SK-N-SH (cell line): ENCODE measurements at regions not wholly inside any gene's neighbourhood (a gene's known extent, or its start where the extent isn't known, plus 50 kb on each side); places are given as distances from the start of the nearest gene placed in this dataset.
A peak's percentile ranks its signal among the peaks of the same experiment; 100 is the strongest.

Source experiments
- CTCF ChIA-PET: fragments of 300-600, 350-600 bp; formaldehyde crosslinking; extraction: SDS; loops from one replicate; lab custom pipeline; 2021; lab: Yijun Ruan, JAX
- POLR2A ChIA-PET: fragments of 350-600 bp; sonication (Branson Sonifier 250); formaldehyde crosslinking; extraction: SDS; loops from one replicate; lab custom pipeline; 2020; ENCODE audit warnings: antibody characterized with exemption, inconsistent platforms; lab: Yijun Ruan, JAX
- DNase-seq: peaks from one replicate; pipeline ENCODE4 v3.0.0; 2012
- H2AFZ ChIP-seq: fragments of 200-600 bp; sonication (generic); 2 replicates; pipeline ENCODE4 v1.8.1; 2016; ENCODE audit warnings: antibody characterized with exemption, mild to moderate bottlenecking, low read depth
- H3F3A ChIP-seq: fragments of 200-600 bp; sonication (generic); replicated peaks from 2 replicates; pipeline ENCODE3; 2016; ENCODE audit warnings: antibody characterized with exemption, mild to moderate bottlenecking; ENCODE audit not compliant: insufficient read depth
- H3K27ac ChIP-seq, 2 experiments: fragments of 200-500 bp in 1 of 2; fragments of 200-600 bp in 1 of 2; sonication (Bioruptor generic) in 1 of 2; sonication (generic), shearing (Covaris generic) in 1 of 2; 2 replicates each; pipeline versions ENCODE4 v1.5.1 to v1.6.1; 2014 to 2016; ENCODE audit warnings: low read depth in 2 of 2, inconsistent platforms in 1 of 2, low read length in 1 of 2, mild to moderate bottlenecking in 1 of 2, mixed read lengths in 1 of 2
- H3K27me3 ChIP-seq: fragments of 200-600 bp; sonication (generic), shearing (Covaris generic); 2 replicates; pipeline ENCODE4 v1.6.1; 2016; ENCODE audit warnings: mixed run types; ENCODE audit not compliant: insufficient read depth
- H3K36me3 ChIP-seq, 2 experiments: fragments of 200-500 bp in 1 of 2; fragments of 200-600 bp in 1 of 2; sonication (Bioruptor generic) in 1 of 2; sonication (generic) in 1 of 2; replicated peaks in 1 of 2; 2 replicates each; pipeline versions ENCODE3 to v1.5.1; 2014 to 2016; ENCODE audit warnings: low read length in 1 of 2, mild to moderate bottlenecking in 1 of 2; ENCODE audit not compliant: insufficient read depth in 2 of 2, control insufficient read depth in 1 of 2
- H3K4me1 ChIP-seq, 2 experiments: fragments of 200-500 bp in 1 of 2; fragments of 200-600 bp in 1 of 2; sonication (Bioruptor generic) in 1 of 2; sonication (generic), shearing (Covaris generic) in 1 of 2; 2 replicates each; pipeline versions ENCODE4 v1.5.1 to v1.6.1; 2014 to 2016; ENCODE audit warnings: low read depth in 1 of 2, low read length in 1 of 2, mixed run types in 1 of 2; ENCODE audit not compliant: insufficient read depth in 2 of 2, control insufficient read depth in 1 of 2
- H3K4me2 ChIP-seq: fragments of 200-600 bp; sonication (generic), shearing (Covaris generic); 2 replicates; pipeline ENCODE4 v1.6.1; 2017; ENCODE audit warnings: mixed run types
- H3K4me3 ChIP-seq, 2 experiments: fragments of 200-500 bp in 1 of 2; fragments of 200-600 bp in 1 of 2; sonication (Bioruptor generic) in 1 of 2; sonication (generic), shearing (Covaris generic) in 1 of 2; 2 replicates each; pipeline versions ENCODE4 v1.5.1 to v1.8.1; 2014 to 2016; ENCODE audit warnings: low read depth in 2 of 2, inconsistent platforms in 1 of 2, low read length in 1 of 2, mild to moderate bottlenecking in 1 of 2, mixed read lengths in 1 of 2, moderate library complexity in 1 of 2
- H3K79me2 ChIP-seq: fragments of 200-600 bp; sonication (generic); 2 replicates; pipeline ENCODE4 v1.8.1; 2017; ENCODE audit warnings: mild to moderate bottlenecking; ENCODE audit not compliant: insufficient read depth
- H3K9ac ChIP-seq: fragments of 200-600 bp; sonication (generic); 2 replicates; pipeline ENCODE4 v1.6.1; 2017; ENCODE audit warnings: mixed run types
- H3K9me2 ChIP-seq: fragments of 200-600 bp; sonication (generic); 2 replicates; pipeline ENCODE4 v1.6.1; 2017; ENCODE audit warnings: mixed run types
- H3K9me3 ChIP-seq: fragments of 200-600 bp; sonication (generic); 2 replicates; pipeline ENCODE4 v1.6.1; 2017; ENCODE audit warnings: mixed run types, mild to moderate bottlenecking, moderate library complexity
- H4K20me1 ChIP-seq: fragments of 200-600 bp; sonication (generic); 2 replicates; pipeline ENCODE4 v1.6.1; 2017; ENCODE audit warnings: mild to moderate bottlenecking, mixed run types; ENCODE audit not compliant: insufficient read depth
- CHD2 ChIP-seq: fragments of 150-350 bp; IDR thresholded peaks from 2 replicates; pipeline ENCODE4 v1.6.1; 2018; ENCODE audit warnings: low read length; ENCODE audit not compliant: partially characterized antibody
- ELF1 ChIP-seq: IDR thresholded peaks from 2 replicates; pipeline ENCODE4 v1.4.0; 2012
- FOSL2 ChIP-seq: IDR thresholded peaks from 2 replicates; pipeline ENCODE4 v1.4.0; 2012; ENCODE audit warnings: low read depth, mild to moderate bottlenecking, moderate library complexity, borderline replicate concordance
- GABPA ChIP-seq: IDR thresholded peaks from 2 replicates; pipeline ENCODE4 v1.4.0; 2012; ENCODE audit warnings: low read depth, mild to moderate bottlenecking
- GATA2 ChIP-seq: sonication (generic); formaldehyde crosslinking; IDR thresholded peaks from 2 replicates; pipeline ENCODE4 v1.5.0; 2020; ENCODE audit warnings: mild to moderate bottlenecking, missing genetic modification reagents
- MEF2A ChIP-seq: IDR thresholded peaks from 2 replicates; pipeline ENCODE4 v1.4.0; 2012; ENCODE audit warnings: low read depth, borderline replicate concordance
- NFIC ChIP-seq: IDR thresholded peaks from 2 replicates; pipeline ENCODE4 v1.4.0; 2012; ENCODE audit warnings: borderline replicate concordance
- RAD21 ChIP-seq: IDR thresholded peaks from 2 replicates; pipeline ENCODE4 v1.6.1; 2012; ENCODE audit warnings: mild to moderate bottlenecking, low read length
- SIN3A ChIP-seq: IDR thresholded peaks from 2 replicates; pipeline ENCODE4 v1.6.1; 2012; ENCODE audit warnings: low read depth, mild to moderate bottlenecking, low read length, moderate library complexity, borderline replicate concordance
- TAF1 ChIP-seq: IDR thresholded peaks from 2 replicates; pipeline ENCODE4 v1.6.1; 2012; ENCODE audit warnings: low read depth, mild to moderate bottlenecking, low read length, moderate library complexity, borderline replicate concordance
- TCF12 ChIP-seq: IDR thresholded peaks from 2 replicates; pipeline ENCODE4 v1.4.0; 2012
- TEAD4 ChIP-seq: IDR thresholded peaks from 2 replicates; pipeline ENCODE4 v1.4.0; 2012; ENCODE audit warnings: mild to moderate bottlenecking, borderline replicate concordance; ENCODE audit not compliant: insufficient read depth
- WGBS: methylation state at CpG from one replicate; pipeline ENCODE4 v1.1.6; 2017; ENCODE audit warnings: low lambda C conversion rate; 5-methylcytosine and 5-hydroxymethylcytosine counted together
- TF ChIP-seq, protein P1 (sequence below): fragments of 150-350 bp; IDR thresholded peaks from 2 replicates; pipeline ENCODE4 v1.6.1; 2016; ENCODE audit warnings: mild to moderate bottlenecking, low read depth, low read length
- TF ChIP-seq, protein P2 (sequence below): IDR thresholded peaks from 2 replicates; pipeline ENCODE4 v1.4.0; 2012; ENCODE audit warnings: low read depth, borderline replicate concordance
- TF ChIP-seq, protein P3 (sequence below): IDR thresholded peaks from 2 replicates; pipeline ENCODE4 v1.6.1; 2012; ENCODE audit warnings: mild to moderate bottlenecking, low read depth, low read length, moderate library complexity
- TF ChIP-seq, protein P4 (sequence below): IDR thresholded peaks from 2 replicates; pipeline ENCODE4; 2012
- TF ChIP-seq, protein P5 (sequence below): IDR thresholded peaks from 2 replicates; pipeline ENCODE4 v1.4.0; 2012; ENCODE audit warnings: low read depth

DNA sequence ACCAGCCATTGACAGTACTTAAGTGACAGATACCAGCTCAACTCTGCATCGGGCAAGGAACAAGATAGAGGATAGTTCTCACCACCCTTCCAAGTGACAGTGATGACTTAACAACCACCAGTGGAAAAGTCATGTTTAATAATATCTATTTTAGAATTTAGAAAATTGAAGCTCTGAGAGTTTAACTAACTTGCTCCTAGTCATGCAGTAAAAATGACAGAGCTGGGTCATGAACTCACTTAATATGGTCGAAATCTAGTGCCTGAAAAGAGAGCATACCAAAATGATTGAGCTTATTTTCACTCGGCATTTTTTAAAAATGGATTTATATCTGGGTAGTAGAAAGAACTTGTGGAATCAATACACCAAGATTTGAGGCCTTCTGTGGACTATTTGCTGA lies 367.8 kb upstream of the IGFBP3 start:
- H3K27ac ChIP-seq, result no peak overlapping the region
- H3K9ac ChIP-seq, result no peak overlapping the region
- TF ChIP-seq TAF1, result no peak
- TF ChIP-seq TEAD4, result no peak
- TF ChIP-seq, protein P1, sequence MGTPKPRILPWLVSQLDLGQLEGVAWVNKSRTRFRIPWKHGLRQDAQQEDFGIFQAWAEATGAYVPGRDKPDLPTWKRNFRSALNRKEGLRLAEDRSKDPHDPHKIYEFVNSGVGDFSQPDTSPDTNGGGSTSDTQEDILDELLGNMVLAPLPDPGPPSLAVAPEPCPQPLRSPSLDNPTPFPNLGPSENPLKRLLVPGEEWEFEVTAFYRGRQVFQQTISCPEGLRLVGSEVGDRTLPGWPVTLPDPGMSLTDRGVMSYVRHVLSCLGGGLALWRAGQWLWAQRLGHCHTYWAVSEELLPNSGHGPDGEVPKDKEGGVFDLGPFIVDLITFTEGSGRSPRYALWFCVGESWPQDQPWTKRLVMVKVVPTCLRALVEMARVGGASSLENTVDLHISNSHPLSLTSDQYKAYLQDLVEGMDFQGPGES, result no peak
- TF ChIP-seq, protein P2, sequence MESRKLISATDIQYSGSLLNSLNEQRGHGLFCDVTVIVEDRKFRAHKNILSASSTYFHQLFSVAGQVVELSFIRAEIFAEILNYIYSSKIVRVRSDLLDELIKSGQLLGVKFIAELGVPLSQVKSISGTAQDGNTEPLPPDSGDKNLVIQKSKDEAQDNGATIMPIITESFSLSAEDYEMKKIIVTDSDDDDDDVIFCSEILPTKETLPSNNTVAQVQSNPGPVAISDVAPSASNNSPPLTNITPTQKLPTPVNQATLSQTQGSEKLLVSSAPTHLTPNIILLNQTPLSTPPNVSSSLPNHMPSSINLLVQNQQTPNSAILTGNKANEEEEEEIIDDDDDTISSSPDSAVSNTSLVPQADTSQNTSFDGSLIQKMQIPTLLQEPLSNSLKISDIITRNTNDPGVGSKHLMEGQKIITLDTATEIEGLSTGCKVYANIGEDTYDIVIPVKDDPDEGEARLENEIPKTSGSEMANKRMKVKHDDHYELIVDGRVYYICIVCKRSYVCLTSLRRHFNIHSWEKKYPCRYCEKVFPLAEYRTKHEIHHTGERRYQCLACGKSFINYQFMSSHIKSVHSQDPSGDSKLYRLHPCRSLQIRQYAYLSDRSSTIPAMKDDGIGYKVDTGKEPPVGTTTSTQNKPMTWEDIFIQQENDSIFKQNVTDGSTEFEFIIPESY, result no peak
- TF ChIP-seq, protein P3, sequence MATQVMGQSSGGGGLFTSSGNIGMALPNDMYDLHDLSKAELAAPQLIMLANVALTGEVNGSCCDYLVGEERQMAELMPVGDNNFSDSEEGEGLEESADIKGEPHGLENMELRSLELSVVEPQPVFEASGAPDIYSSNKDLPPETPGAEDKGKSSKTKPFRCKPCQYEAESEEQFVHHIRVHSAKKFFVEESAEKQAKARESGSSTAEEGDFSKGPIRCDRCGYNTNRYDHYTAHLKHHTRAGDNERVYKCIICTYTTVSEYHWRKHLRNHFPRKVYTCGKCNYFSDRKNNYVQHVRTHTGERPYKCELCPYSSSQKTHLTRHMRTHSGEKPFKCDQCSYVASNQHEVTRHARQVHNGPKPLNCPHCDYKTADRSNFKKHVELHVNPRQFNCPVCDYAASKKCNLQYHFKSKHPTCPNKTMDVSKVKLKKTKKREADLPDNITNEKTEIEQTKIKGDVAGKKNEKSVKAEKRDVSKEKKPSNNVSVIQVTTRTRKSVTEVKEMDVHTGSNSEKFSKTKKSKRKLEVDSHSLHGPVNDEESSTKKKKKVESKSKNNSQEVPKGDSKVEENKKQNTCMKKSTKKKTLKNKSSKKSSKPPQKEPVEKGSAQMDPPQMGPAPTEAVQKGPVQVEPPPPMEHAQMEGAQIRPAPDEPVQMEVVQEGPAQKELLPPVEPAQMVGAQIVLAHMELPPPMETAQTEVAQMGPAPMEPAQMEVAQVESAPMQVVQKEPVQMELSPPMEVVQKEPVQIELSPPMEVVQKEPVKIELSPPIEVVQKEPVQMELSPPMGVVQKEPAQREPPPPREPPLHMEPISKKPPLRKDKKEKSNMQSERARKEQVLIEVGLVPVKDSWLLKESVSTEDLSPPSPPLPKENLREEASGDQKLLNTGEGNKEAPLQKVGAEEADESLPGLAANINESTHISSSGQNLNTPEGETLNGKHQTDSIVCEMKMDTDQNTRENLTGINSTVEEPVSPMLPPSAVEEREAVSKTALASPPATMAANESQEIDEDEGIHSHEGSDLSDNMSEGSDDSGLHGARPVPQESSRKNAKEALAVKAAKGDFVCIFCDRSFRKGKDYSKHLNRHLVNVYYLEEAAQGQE, result no peak
- no peak for TF ChIP-seq SIN3A
- no peak for TF ChIP-seq NFIC
- TF ChIP-seq CHD2, result no peak
- no peak for TF ChIP-seq GATA2
- TF ChIP-seq, protein P4, sequence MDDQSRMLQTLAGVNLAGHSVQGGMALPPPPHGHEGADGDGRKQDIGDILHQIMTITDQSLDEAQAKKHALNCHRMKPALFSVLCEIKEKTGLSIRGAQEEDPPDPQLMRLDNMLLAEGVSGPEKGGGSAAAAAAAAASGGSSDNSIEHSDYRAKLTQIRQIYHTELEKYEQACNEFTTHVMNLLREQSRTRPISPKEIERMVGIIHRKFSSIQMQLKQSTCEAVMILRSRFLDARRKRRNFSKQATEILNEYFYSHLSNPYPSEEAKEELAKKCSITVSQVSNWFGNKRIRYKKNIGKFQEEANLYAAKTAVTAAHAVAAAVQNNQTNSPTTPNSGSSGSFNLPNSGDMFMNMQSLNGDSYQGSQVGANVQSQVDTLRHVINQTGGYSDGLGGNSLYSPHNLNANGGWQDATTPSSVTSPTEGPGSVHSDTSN, result no peak
- TF ChIP-seq, protein P5, sequence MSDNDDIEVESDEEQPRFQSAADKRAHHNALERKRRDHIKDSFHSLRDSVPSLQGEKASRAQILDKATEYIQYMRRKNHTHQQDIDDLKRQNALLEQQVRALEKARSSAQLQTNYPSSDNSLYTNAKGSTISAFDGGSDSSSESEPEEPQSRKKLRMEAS, result no peak
- no peak for TF ChIP-seq ELF1
- no peak for TF ChIP-seq GABPA
- TF ChIP-seq FOSL2, result no peak
- TF ChIP-seq TCF12, result no peak
- no peak for TF ChIP-seq RAD21
- no peak for TF ChIP-seq MEF2A
- TF ChIP-seq, all 33 proteins: peak for 0
- Histone ChIP-seq H3K9me3 (no peaks in the 10 kb centered on the region), H3K79me2 (no peaks in the 10 kb centered on the region), H2AFZ (peak overlapping the region; percentile 12; the same call in 1 of the 2 replicates), H3K4me1 (peaks cover 0 to 22% of the 10 kb centered on the region in 2 experiments; a peak in 3 of 4 replicates), H4K20me1 (no peaks in the 10 kb centered on the region), H3K27me3 (no peaks in the 10 kb centered on the region), H3K4me2 (no peak overlapping the region), H3K4me3 (no peak overlapping the region), H3K36me3 (no peaks in the 10 kb centered on the region), H3K9me2 (no peaks in the 10 kb centered on the region), H3F3A (peaks cover 7% of the 10 kb centered on the region)
- no peak for DNase-seq
- ChIA-PET CTCF (interaction anchor here (0.6 to 2.5 kb wide), 6 partner anchors 11 to 371 kb away, joined by 3 to 9 read pairs (median 3); partner anchors contain the start of gene IGFBP3), POLR2A (no interaction called here)
- 77% methylated on average over 3 of the region's 3 CpGs for WGBS
